Eye (tissue), 1 donor: ENCODE measurements at regions not wholly inside any gene's neighbourhood (a gene's known extent, or its start where the extent isn't known, plus 50 kb on each side); places are given as distances from the start of the nearest gene placed in this dataset.
A peak's percentile ranks its signal among the peaks of the same experiment; 100 is the strongest.

Experiments
- DNase-seq: peaks from one replicate; pipeline ENCODE4 v3.0.0-alpha.2; 2015

DNA sequence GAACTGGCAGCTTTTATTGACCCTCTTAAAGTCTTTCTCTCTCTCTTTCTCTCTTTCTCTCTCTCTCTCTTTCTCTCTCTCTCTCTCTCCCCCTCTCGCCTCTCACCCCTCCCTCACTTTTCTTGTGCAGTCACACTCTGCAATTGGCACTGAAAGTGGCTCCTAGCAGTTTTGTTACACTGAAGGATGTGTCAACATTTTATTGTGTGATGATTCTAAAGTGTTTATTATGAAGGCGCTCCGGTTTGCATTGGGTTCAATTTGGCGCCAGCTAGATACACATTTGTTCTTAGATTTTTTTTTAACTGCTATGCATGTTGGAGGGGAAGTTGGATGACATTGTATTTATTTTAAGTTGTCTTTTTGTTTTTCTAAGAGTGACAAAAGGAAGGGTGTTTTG, 64.0 kb upstream of the CHRM3 start:
- DNase-seq: no peak

DNA sequence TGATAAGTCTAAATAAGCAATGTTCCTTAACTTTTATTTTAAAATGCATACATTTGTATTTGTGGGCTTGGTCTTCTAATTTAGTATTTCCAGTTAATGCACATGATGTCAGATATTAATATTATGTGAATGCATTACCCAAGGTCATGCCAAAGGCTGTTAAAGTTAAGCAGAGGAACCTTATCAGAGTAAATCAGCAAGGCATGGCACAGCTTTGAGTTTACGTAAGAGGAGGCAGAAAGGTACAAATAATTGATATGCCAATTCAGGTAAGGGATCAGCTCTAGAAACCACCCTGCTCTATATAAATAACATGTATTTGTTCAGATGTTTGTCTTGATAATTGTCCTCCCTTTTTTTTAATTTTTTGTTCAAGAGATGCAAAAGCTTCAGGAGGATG, 64.5 kb upstream of the CHRM3 start:
- no peak for DNase-seq

DNA sequence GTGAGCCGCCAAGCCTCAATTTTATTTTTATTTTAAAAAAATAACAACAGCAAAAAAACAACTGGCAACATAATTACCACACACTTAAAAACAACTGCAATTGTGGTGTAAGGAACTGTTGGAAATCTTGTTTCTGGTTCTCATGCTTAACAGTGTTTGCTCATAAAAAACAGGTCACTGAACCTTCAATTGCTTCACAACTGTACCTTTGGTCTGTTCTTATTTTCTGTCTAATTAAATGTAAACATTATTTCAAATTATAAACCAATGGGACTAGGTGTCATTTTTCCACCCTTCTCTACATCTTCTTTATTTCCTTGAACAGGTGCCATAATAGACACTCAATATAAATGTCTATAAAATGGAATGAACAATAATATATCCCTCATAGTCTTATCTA, 68.4 kb upstream of the CHRM3 start:
- DNase-seq: no peak

DNA sequence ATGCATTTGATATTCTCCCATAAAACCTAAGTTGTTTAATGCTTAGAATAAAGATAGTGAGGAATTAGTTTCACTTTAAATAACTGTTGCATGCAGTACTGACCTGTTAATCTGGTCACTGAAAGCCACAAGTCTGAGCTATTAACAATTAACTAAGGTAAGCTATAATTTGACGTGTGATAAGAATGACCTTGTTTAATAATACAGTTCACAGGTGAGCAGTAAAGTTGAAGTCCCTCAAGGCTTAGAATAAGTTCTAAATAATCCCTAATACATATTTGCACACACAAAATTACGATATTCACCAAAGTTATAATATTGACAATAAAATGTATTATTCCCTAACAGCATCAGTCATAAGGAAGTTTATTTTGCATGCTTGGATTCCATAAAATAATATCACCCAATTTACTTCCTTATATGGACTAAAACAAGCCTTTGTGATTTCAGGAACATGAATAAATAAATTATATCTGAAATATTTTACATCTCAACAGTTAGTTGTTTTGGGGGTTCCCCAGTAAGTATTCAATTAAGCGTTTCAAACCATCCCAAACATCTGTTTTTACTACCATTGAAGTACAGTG, 70.6 kb upstream of the CHRM3 start:
- DNase-seq: no peak

DNA sequence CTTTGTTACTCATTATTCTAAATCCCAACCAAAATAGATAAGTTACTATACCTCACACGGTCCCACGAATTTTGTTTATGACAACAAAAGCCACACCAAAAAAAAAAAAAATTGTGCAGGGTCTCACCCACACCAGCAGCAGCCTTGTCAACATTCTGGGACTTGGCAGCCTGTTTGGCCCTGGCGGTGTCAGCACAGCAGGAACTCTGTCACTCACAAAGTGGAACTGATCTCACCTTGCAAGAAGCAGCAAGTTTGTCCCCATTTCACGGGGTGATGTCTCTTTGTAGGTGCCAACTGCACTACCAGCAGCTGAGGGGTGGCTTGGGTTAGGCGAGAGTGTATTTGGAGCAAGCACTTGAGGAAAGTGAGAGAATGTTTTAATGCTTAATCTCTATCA, 75.0 kb upstream of the CHRM3 start:
- no peak for DNase-seq

DNA sequence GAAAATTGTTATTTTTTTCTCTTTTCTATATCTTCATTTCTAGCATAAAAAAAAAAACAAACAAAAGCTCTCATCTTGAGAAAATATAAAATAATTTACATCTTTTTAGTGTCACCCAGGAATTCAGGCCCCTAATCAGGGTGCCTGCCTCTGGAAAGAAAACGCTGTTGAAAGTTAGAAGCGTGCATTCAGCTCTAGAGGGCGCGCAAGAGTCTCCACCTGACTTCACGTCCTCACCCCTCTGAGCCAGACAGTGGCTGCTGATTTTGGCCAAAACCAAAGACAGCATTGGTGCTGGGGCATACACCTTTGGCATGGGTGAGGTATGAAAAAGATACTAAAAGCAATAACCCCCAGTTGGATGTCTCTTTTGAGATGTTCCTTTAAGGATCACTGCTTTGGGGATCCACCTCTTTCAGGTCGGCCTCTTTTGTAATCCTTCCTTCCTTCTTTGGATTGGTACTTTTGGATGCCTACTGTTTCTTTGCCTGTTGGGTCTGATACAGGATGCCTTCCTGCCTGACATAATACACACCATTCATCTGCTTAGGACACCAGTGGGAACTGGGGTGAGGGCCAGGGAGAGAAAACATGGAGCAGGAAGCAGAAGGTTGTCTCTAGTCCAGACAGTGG, 77.6 kb upstream of the CHRM3 start:
- peak; percentile 52 for DNase-seq

DNA sequence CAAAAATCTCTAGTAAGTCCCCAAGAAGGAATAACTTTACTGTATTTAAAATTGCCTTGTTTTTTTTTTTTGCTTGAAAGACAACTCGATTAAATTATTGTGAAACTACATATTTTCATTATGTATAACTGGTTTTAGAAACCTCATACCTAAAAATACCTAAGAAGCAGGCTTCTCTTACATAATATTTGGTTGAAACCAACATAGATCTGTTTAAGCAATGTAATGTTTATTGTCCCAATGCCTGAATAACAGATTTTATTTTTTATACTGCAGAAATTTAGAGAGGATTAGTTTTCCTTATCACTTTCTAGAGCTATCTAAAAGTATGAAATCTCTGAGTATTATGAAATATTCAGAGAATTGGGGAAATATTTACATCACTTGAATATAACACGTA, 78.5 kb upstream of the CHRM3 start:
- no peak for DNase-seq

DNA sequence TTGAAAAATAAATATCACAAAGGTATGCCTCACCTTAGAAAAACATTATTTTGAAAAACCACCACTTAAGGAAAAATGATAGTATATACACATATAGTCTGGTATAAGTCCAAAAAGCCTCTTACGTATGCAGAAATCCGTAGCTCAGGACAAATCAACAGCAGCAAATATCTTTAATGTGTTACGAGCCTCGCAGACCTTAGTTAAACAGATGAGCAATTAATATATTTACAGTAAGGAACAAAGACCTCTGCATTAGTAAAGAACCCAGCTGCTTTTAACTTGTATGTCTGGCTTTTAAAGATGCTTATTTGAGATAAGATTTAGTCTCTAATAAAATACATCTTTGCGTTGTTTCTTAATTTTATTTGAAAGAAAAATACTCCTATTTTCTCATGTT, 79.9 kb upstream of the CHRM3 start:
- DNase-seq: no peak

DNA sequence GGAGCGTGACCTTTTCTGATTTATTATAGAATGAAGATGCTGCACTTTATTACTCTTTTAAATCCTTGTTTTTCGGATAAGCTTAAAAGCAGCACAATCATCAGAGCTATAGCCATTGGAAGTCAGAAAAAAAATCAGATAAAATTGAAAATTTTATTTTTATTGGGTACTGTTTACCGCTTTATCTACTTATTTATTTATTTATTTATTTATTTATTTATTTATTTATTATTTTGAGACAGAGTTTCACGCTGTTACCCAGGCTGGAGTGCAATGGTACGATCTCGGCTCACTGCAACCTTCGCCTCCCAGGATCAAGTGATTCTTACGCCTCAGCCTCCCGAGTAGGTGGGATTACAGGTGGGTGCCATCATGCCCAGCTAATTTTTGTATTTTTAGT, 83.1 kb upstream of the CHRM3 start:
- DNase-seq: no peak

DNA sequence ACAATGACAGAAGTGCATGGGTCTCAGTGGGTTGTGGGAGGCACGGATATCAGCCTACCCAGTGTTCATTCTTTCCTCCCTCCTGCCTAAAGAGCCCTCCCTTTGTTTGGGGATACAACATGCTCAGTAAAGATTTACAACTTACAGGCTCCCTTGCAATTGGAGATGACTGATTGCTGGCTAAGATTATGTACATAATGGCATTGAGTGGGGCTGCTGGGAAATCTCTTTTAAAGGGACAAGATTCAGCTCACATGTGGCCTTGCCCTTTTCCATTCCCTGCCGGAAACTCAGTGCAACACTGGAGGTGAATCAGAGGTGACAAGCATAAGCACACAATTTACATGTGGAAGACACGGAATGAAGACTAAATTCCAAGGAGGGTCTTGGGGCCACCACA, 83.7 kb upstream of the CHRM3 start:
- no peak for DNase-seq

DNA sequence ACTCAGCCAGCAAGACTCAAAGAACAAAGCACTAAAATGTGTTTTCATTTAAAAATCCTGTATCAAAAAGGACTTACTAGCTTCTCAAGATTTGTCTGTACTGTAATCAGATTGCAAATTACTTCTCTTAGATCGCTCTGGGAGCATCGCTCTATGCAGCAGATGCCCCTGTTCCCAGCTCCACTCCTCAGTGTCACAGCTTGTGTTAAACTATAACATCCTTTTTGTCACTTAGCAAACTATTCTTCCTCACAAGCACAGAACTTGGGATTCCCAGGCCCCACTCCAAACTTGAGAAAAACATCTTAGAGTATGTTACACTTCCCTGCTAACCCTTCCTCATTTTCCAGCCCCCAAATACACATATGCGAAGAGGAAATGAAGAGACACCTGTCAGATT, 85.1 kb upstream of the CHRM3 start:
- DNase-seq: no peak

DNA sequence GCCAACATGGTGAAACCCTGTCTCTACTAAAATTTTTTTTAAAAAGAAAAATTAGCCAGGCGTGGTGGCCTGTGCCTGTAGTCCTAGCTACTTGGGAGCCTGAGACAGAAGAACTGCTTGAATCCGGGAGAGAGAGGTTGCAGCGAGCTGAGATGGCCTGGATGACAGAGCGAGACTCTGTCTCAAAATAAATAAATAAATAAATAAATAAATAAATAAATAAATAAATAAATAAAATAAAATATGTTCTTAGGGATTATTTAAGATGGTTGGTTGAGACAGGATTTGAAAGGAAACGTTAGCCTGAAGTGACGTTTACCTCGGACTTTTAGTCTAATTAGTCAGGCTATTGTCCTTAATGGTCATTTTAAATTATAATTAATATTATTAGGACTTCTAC, 88.5 kb upstream of the CHRM3 start:
- DNase-seq: no peak

DNA sequence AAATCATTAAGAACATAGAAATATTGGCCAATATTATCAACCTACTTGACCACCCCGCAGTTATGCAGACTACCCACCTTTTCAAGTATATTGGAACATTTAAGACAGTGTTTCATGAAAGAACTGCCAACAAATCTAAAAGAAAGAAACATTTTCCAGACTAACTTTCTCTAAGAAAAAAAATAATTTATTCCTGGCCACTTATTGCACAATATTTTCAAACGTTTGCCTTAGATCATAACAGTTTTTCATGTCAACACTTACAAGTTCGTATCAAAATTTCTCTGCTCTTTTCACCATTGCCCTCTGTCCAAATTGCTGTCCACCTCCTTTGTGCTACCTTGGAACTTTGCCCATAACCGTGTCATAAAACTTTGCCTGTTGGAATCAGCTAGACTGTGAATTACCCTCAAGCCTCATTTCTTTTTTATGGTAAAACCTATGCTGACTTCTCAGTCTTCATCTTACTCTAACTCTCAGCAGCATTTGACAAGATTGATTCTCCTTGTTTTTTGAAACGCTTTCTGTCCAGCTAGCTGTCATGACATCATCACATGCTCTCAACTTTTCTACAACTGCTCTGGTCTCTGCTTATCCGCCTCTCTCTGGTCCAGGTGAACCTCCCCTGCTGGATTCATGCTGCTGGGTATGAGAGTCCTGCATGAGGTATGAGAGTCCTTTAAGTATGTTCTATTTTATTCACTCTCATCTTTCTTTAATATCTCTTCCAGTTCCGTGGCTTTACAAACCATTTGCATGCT, 92.8 kb upstream of the CHRM3 start:
- no peak for DNase-seq

DNA sequence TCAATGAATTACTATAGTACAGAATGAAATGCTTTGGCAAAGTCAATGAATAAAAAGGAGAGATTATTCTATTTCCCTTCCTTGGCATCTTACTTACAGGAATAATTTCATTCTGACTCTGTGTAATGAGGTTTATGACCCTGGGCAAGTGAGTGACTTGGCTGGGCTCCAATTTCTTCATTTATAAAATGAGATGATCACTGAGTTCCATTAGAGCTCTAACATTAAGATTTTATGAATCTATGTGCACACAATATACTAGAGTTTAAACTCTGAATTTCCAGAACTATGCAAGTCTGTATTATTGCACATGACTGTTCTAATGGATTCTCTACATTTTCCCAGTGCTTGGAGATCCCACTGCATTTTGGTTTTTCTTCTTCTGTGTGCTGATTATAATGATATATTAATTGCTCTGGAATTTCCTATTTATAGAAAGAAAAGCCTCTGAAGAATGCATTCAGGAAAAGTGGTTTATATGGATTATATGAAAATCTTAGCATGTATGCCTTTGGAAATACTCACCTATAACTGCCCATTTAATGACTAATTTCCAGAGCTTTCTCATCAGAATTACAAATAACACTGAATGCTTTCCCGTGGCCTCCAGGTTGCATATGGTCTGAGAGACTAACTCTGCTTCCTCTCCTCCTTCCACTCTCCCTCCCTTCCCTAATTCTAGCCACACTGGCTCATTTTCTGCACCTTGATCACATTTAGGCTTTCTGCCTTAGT, 97.4 kb upstream of the CHRM3 start:
- DNase-seq: peak; percentile 24

DNA sequence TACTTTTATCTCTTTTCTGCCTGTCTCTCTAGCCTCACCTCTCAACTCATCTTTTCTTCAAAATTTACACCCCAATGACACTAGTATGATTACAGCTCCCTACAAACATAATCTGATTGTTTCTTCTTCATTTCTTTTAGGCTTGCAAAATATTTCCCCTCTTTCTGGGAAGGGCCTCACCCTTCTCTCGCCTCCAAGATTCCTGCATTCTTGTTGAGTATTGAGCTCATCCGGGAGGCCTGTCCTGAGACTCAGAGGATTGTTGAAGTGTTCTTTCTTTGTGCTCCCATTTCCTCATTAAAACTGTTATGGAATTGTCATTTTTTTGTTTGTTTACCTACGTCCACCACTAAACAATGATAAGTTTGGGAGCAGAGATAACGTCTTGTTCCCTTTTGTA, 99.1 kb upstream of the CHRM3 start:
- no peak for DNase-seq

DNA sequence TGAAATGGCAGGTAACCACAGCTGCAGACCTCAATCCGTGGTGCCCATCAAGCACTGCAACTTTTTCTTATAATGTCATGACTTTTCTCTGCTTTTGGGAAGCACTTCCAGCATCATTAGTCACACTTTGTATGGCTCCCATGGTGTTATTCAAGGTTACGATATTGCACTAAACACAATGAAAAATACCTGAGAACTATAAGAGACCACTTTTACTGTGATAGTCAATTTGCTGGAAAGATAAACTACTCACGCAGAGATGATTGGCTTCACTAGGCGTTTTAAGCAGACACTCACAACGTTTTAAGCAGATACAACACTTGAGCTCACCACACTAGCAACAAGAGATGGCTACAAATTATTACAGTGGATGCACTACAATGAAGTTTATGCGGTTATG, 103.2 kb upstream of the CHRM3 start:
- no peak for DNase-seq

DNA sequence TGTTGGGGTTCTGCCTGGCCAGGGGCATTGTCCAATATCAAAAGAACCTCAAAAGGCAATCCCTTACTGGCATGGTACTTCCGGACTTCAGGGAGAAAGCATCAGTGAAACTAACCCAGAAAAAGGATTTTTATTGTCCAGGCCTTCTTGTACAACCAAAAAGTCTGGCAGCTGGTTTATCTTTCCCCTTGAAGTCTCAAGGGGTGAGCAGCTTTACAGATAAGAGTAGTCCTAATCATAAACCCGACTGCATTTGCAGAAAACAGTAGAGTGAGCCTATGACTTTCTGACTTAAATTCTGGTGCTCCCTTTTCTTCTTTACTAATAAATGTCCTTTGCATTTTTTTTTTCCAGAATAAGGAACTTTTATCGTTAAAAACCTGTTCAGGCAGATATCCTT, 104.0 kb upstream of the CHRM3 start:
- DNase-seq: no peak

DNA sequence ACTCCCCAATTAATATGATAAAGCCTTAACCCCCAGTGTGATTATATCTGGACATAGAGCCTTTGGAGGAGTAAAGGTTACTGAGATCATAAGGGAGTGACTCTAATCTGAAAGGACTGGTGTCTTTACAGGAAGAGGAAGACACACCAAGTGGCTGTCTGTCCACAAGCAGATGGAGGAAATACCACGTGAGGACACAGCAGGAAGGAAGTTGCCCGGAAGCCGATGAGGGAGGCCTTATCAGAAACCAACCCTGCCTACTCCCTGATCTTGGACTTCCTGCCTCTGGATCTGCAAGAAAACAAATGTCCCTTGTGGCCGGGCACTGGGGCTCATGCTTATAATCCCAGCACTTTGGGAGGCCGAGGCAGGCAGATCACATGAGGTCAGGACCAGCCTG, 110.3 kb upstream of the CHRM3 start:
- DNase-seq: no peak

DNA sequence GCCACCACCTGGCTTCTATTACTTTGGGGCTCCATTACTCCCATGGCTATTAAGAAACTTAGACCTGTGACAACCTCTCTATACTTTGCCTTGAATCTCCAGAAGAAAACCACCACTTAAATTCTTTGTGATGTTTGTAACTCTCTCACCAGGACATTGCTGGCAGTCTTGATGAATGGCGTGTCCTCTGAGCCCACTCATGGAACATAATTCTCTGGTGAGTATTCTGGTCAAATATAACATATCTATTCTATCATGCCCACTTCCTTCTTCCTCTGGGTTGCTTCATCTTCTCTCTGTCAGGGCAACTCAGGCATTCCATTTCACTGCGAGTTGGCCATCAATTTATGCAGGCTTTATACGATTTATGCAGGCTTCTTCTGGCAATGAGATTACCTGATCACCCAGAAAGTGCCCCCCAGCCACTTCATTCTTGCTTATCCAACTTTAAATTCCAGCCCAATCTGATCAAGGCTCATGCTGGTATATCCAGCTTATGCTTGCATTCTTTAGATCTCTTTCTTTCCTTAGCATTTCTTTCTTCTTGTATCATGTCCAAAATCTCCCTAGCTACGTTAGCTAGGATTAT, 112.0 kb upstream of the CHRM3 start:
- no peak for DNase-seq

DNA sequence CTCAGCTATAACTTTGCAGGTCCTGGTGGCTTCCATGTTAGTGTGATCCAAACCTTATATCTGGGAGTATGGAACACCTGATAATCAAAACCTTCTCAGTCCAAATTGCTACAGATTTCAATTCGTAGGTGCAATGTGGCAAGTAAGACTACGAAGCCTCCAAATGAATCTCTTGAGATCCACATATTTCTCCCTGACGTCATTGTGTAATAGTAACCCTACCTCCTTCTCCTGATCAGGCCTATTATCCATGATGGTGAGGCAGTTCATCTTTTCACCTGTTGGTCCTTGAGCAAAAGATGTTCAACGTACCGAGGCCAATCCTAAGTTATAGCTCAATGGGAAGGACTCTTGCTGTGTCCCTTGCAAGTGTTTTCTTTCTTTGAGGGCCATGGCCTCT, 115.9 kb upstream of the CHRM3 start:
- DNase-seq: no peak

DNA sequence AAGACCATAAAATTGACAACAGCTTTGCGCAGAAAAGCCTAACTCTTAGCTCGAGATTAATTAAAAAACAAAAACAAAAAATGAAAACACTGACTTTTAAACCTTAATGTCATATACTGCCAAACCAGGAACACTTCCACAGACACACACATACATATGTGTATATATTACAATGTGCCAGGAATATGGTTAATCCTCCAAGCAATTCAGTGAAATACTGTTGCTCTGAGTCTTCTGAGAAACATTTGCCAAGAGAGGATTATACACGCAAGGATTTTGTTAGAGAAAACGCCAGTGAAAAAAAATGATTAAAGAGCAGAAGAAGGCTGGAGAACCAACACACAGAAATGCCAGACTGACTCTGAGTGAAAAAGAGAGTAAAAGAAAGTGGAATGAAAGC, 116.7 kb upstream of the CHRM3 start:
- DNase-seq: peak; percentile 8

DNA sequence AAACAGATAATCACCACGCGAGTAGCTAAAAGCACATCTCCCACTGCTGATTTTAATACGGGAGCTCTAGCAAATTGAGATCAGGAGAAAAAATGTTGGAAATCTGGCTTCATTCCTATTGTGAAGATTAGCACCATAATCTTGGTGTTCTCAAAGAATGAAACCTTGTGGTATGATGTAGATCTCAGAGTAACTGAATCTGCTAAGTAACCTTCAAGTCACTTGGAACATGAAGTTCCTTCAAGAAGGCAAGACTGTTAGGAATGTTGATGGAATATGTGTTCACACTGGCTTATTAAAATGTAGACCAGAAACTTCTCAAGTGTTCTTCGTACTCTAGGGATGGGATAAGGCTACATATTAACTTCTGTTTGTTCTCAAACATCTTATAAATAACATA, 117.4 kb upstream of the CHRM3 start:
- no peak for DNase-seq

DNA sequence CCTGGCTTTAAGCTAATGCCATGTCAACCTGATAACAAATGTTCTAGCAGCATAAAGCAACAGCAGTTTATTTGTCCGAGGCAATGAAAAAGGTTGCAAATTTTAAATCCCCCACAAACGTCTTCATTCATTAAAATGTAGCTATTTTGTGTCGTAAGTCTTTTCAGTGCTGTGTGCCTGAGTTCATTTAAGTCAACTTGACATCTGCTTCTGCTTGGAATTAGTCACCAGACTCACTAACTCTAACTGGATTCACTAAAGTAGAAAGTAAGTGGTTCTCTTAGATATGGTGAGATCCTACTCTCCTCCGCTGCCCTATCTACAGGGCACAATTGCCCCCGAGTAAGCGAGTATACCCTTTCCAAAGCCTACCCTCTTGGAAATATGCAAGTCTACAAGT, 118.4 kb upstream of the CHRM3 start:
- peak; percentile 8 for DNase-seq

DNA sequence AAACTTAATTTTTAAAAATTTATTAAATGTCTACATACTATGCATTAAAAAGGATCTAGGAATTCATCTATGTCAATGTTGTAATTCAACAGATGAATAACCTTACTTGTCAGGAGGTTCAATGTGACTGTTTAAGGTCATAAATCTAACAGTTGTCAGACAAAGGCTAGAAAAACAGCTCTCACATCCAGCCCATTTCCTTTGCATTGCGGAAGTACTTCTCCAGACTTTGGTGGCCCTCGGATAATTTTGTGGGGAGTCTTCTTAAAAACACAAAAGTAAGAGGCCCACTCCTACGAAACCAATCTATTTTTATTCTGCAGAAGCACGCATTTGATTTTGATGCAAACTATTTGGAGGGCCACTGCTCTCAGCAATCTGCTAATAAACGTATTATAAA, 122.6 kb upstream of the CHRM3 start:
- no peak for DNase-seq
